ENCODE measurements at regions not wholly inside any gene's neighbourhood (a gene's known extent, or its start where the extent isn't known, plus 50 kb on each side); places are given as distances from the start of the nearest gene placed in this dataset.
"Not testable (repeated sequence)": the region's sequence is repeated elsewhere in the genome, so short reads cannot be mapped to it uniquely, and the experiment has no call there.

DNA sequence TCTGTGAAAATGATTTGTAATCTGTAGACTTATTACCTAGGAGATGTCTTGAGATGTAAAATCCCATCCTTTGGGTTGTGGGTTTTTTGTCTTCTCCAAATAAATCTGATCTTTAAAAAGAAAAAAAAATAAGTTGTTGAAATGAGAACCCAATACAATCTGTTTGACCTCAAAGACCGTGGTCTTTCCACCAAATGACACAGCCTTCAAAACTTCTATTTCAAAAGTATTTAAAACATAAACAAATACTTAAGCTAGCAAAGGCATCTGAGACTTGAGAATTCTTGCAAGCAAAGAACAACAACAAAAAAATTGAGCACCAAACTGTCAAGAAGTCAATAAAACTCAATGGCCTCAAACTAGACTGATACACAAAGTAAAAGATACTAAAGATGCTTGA is 67.9 kb upstream of the HECW1 start:
- Histone ChIP-seq H3K4me3 (no peak overlapping the region), H4K20me1 (ENCODE audit: insufficient read depth) (no peaks in the 10 kb centered on the region), H3K9me2 (ENCODE audit: insufficient read depth) (no peaks in the 10 kb centered on the region), H3K27me3 (replicated peaks; ENCODE audit: insufficient read depth) (no peaks in the 10 kb centered on the region), H3K4me2 (ENCODE audit: unreplicated experiment) (no peak overlapping the region), H2AFZ (no peak overlapping the region), H3K79me2 (ENCODE audit: insufficient read depth) (no peaks in the 10 kb centered on the region), H3K9me3 (ENCODE audit: low read depth) (no peaks in the 10 kb centered on the region), H3K4me1 (ENCODE audit: insufficient read depth) (0 out of 2 replicates have a peak, but pooled peaks cover 5% of the 10 kb centered on the region), H3K9ac (no peak overlapping the region), H3K27ac (no peak overlapping the region), H3F3A (ENCODE audit: insufficient read depth) (no peaks in the 10 kb centered on the region), H3K36me3 (ENCODE audit: low read depth) (no peaks in the 10 kb centered on the region)
- TF ChIP-seq EZH2 (IDR thresholded peaks at IDR 0.05; ENCODE audit: insufficient read depth, poor library complexity, severe bottlenecking), result no peak
- no peak for TF ChIP-seq EZH2phosphoT487 (IDR thresholded peaks at IDR 0.05; ENCODE audit: insufficient read depth, low read depth)
- 56 to 61% methylated on average over 1 of the region's 1 CpG for WGBS, 2 experiments (ENCODE audit: low coverage in 1 of 2, low lambda C conversion rate in 2 of 2, missing lambda C conversion rate in 2 of 2)
- in situ Hi-C loops (cut with MboI), result no loop called here
- no peak for DNase-seq

DNA sequence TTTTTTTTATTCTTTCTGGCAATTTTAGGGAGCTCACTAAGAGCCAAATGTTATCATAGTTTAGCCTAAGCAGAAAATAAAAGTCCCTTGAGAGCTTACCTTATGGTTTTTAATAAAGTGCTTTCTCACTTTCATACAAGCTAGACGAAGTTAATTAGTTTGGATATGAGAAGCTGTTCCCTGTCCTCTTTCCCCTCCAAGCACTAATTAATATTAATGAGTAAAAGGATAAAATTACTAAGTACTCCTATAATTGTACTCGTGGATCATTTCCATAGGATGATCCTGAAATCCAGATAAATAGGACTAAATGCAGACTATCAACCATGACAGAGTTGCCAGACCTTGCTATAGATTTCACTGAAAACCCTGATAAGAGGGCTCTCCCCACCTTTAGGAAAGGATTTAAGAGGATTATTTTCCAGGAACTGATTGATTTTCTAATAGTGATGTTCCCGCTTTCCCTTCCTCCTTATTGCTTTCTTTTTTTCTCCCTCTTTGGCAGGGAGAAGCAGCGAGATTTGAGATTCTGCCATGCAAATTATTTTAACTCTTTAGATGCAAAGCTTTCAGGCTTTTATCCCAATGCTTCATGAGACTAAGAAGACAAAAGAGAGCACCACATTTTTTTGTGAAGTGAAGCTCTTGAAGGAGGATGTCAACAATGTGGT is 58.3 kb upstream of the HECW1 start:
- no peak for DNase-seq
- H3K36me3 ChIP-seq (ENCODE audit: low read depth), result no peaks in the 10 kb centered on the region
- WGBS, 2 experiments (ENCODE audit: low coverage in 1 of 2, low lambda C conversion rate in 2 of 2, missing lambda C conversion rate in 2 of 2), result 63 to 68% methylated on average over 4 of the region's 4 CpGs
- H3K27ac ChIP-seq, result no peak overlapping the region
- no peak overlapping the region for H3K4me3 ChIP-seq
- TF ChIP-seq EZH2phosphoT487 (IDR thresholded peaks at IDR 0.05; ENCODE audit: insufficient read depth, low read depth), result no peak
- no peak for TF ChIP-seq EZH2 (IDR thresholded peaks at IDR 0.05; ENCODE audit: insufficient read depth, poor library complexity, severe bottlenecking)
- in situ Hi-C loops (cut with MboI), result no loop called here
- H4K20me1 ChIP-seq (ENCODE audit: insufficient read depth), result no peaks in the 10 kb centered on the region
- H3F3A ChIP-seq (ENCODE audit: insufficient read depth), result no peaks in the 10 kb centered on the region
- H3K79me2 ChIP-seq (ENCODE audit: insufficient read depth), result no peaks in the 10 kb centered on the region
- H3K4me2 ChIP-seq (ENCODE audit: unreplicated experiment), result no peak overlapping the region
- no peaks in the 10 kb centered on the region for H3K9me2 ChIP-seq (ENCODE audit: insufficient read depth)
- no peaks in the 10 kb centered on the region; the same call in 1 of the 2 replicates for H3K27me3 ChIP-seq (replicated peaks; ENCODE audit: insufficient read depth)
- H3K4me1 ChIP-seq (ENCODE audit: insufficient read depth), result no peaks in the 10 kb centered on the region
- H3K9ac ChIP-seq, result no peak overlapping the region
- no peaks in the 10 kb centered on the region for H3K9me3 ChIP-seq (ENCODE audit: low read depth)
- no peak overlapping the region for H2AFZ ChIP-seq

DNA sequence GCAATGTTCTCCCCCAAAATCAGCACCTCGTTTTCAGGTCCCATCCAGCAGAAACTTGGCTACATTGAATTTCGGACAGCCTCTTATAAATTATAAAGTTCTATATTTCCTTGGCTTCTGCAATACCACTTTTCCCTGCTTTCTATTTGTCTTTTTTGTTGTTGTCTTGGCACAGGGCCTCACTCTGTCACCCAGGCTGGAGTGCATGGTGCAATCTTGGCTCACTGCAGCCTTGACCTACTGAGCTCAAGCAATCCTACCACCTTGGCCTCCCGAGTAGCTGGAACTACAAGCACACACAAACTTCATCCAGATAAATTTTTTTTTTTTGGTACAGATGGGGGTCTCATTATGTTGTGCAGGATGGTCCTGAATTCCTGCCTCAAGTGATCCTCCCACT is 55.3 kb upstream of the HECW1 start:
- Histone ChIP-seq H3K4me2 (ENCODE audit: unreplicated experiment) (no peak overlapping the region), H4K20me1 (ENCODE audit: insufficient read depth) (no peaks in the 10 kb centered on the region), H3K27ac (no peak overlapping the region), H3K9me2 (ENCODE audit: insufficient read depth) (no peaks in the 10 kb centered on the region), H2AFZ (no peak overlapping the region), H3K4me3 (no peak overlapping the region), H3F3A (ENCODE audit: insufficient read depth) (no peaks in the 10 kb centered on the region), H3K36me3 (ENCODE audit: low read depth) (no peaks in the 10 kb centered on the region), H3K4me1 (ENCODE audit: insufficient read depth) (no peaks in the 10 kb centered on the region), H3K9me3 (ENCODE audit: low read depth) (no peaks in the 10 kb centered on the region), H3K27me3 (replicated peaks; ENCODE audit: insufficient read depth) (no peaks in the 10 kb centered on the region; the same call in 1 of the 2 replicates), H3K79me2 (ENCODE audit: insufficient read depth) (no peaks in the 10 kb centered on the region), H3K9ac (no peak overlapping the region)
- 81 to 82% methylated on average over 3 of the region's 3 CpGs for whole genome bisulfite sequencing, 2 experiments (ENCODE audit: low coverage in 1 of 2, low lambda C conversion rate in 2 of 2, missing lambda C conversion rate in 2 of 2)
- DNase-seq, result no peak
- TF ChIP-seq EZH2phosphoT487 (IDR thresholded peaks at IDR 0.05; ENCODE audit: insufficient read depth, low read depth) (no peak), EZH2 (IDR thresholded peaks at IDR 0.05; ENCODE audit: insufficient read depth, poor library complexity, severe bottlenecking) (no peak)
- in situ Hi-C loops (cut with MboI), result no loop called here

DNA sequence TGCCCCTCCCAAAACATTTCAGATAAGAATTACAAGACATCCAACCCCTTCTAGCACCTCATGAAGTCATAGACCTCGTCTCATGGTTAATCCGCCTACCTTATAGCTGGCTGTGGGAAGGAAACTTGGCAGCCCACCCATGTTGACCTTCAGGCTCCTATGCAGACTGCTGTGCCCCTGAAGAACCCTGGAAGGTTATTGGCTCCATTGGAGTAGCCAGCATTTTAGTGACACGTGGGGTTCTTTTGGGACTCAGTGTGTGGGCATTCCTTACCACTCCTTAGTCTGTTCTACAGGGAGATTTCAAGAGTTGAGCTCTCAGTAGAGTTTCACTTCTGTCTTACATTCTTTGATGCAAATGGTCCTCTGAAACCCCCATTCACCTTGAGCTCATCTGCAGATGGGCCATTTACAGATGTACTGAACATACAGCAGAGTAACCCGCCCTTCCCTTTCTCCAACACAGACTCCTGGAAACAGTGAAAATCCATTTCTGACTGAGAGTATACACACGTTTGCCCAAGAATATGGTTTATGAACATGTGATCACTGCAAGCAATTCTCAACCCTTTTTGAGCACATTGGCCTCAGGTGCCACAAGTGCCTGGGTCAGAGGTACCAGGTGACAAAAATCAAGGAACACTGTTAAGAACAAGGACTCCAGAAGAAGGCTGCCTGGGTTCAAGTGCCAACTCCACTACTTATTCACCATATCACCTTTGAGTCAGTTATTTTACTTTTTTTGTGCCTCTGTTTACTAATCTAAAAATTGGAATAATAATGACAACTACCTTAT is 54.0 kb upstream of the HECW1 start:
- DNase-seq, result no peak
- H3K4me2 ChIP-seq (ENCODE audit: unreplicated experiment), result no peak overlapping the region

DNA sequence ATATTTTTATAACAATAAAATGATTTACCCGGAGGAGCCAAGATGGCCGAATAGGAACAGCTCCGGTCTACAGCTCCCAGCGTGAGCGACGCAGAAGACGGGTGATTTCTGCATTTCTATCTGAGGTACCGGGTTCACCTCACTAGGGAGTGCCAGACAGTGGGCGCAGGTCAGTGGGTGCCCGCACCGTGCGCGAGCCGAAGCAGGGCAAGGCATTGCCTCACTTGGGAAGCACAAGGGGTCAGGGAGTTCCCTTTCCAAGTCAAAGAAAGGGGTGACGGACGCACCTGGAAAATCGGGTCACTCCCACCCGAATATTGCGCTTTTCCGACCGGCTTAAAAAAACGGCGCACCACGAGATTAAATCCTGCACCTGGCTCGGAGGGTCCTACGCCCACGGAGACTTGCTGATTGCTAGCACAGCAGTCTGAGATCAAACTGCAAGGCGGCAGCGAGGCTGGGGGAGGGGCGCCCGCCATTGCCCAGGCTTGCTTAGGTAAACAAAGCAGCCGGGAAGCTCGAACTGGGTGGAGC is 53.3 kb upstream of the HECW1 start:
- not testable (repeated sequence) for H3K4me3 ChIP-seq; H3K9me2 ChIP-seq (ENCODE audit: insufficient read depth)
- 78 to 83% methylated on average over 30 to 33 of the region's 33 CpGs for WGBS, 2 experiments (ENCODE audit: low coverage in 1 of 2, low lambda C conversion rate in 2 of 2, missing lambda C conversion rate in 2 of 2)

More for the DNA sequence above, 54.0 kb upstream of the HECW1 start:
- Histone ChIP-seq H3K27ac (no peak overlapping the region), H3K9me2 (ENCODE audit: insufficient read depth) (no peaks in the 10 kb centered on the region), H4K20me1 (ENCODE audit: insufficient read depth) (no peaks in the 10 kb centered on the region), H3K79me2 (ENCODE audit: insufficient read depth) (no peaks in the 10 kb centered on the region), H3K9me3 (ENCODE audit: low read depth) (no peaks in the 10 kb centered on the region), H2AFZ (no peak overlapping the region), H3K36me3 (ENCODE audit: low read depth) (no peaks in the 10 kb centered on the region), H3F3A (ENCODE audit: insufficient read depth) (no peaks in the 10 kb centered on the region), H3K27me3 (replicated peaks; ENCODE audit: insufficient read depth) (no peaks in the 10 kb centered on the region; the same call in 1 of the 2 replicates), H3K4me1 (ENCODE audit: insufficient read depth) (no peaks in the 10 kb centered on the region), H3K4me3 (no peak overlapping the region), H3K9ac (no peak overlapping the region)
- WGBS, 2 experiments (ENCODE audit: low coverage in 1 of 2, low lambda C conversion rate in 2 of 2, missing lambda C conversion rate in 2 of 2), result 52 to 54% methylated on average over 5 of the region's 5 CpGs
- no peak for TF ChIP-seq EZH2phosphoT487 (IDR thresholded peaks at IDR 0.05; ENCODE audit: insufficient read depth, low read depth)
- TF ChIP-seq EZH2 (IDR thresholded peaks at IDR 0.05; ENCODE audit: insufficient read depth, poor library complexity, severe bottlenecking), result no peak
- in situ Hi-C loops (cut with MboI), result no loop called here

More for the DNA sequence above, 53.3 kb upstream of the HECW1 start:
- H3K4me1 ChIP-seq (ENCODE audit: insufficient read depth); H3K27ac ChIP-seq; H3K36me3 ChIP-seq (ENCODE audit: low read depth); H3K9ac ChIP-seq; H3K27me3 ChIP-seq (replicated peaks; ENCODE audit: insufficient read depth); H3K79me2 ChIP-seq (ENCODE audit: insufficient read depth); H3F3A ChIP-seq (ENCODE audit: insufficient read depth); DNase-seq; H4K20me1 ChIP-seq (ENCODE audit: insufficient read depth); H2AFZ ChIP-seq; H3K4me2 ChIP-seq (ENCODE audit: unreplicated experiment); H3K9me3 ChIP-seq (ENCODE audit: low read depth); in situ Hi-C loops (cut with MboI): not testable (repeated sequence)

Measured in GM23248 (cell line).